Activated T-cell treated with anti-CD3 and anti-CD28 coated beads for 24 hours (primary cell): ENCODE measurements at regions not wholly inside any gene's neighbourhood (a gene's known extent, or its start where the extent isn't known, plus 50 kb on each side); places are given as distances from the start of the nearest gene placed in this dataset.

Experiments used
- DNase-seq: peaks from one replicate; pipeline ENCODE4 v3.0.0-alpha.2; 2020; ENCODE audit warnings: low read depth

DNA sequence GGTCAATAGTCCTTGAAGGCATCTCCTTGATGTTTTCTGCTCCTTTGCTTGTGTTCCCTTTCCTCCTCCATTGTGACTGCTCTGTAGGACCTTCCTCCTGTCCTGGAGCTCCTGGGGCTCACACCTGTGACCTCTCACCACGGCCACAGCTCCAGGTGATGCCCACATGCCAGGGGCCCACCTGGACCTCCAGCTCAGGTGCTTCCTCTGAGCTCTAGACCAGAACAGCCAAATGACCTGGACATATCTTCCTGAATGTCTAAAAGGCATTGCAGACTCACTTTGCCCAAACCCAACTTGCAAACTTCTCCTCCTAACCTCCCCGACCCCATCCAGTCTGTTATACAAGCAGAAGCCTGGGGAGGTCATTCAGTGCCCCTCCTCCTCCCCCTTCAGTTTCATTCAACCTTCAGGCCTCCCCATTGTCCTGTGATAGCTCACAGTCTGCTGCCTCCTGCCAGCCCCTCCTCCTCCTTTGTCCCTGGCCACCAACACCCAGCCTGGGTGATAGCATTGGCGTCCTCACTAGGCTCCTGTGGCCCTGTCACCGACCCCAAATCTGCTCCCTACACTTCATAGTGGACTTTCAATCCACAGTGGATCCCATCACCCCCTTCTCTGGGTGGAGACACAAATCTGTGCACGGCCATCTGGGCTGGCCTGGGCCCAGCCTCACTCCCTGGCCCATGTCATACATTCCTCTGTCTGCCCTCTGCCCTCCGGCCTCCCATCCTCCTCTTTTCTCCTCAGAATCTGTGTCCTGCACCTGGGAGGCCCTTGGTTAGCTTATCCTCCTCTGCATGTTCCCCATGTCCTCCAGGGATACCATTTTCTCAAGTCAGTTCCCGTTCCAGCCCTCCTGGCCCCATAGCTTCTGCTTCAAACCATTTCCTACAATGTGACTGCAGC is 310.4 kb upstream of the HDAC4 start:
- no peak for DNase-seq

DNA sequence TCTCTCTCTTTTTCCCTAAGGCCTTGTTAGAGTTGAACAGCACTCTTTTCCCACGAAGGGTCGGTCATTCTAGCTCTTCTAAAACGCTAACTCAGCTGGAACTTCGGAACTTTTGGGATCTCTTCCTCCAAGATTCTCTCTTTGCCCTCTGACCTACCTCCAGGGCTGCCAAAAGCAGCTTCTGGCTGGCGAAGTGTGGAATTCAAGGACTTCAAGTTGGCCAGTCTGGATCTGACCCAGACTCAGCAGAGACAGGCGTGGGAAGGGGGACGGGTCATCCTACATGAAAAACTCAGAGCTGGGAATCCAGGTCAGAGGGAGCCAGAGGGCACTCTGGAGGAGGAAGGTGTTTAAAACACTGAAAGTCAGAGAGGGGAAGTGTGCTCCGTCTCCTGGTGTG is 305.5 kb upstream of the HDAC4 start:
- DNase-seq = no peak

DNA sequence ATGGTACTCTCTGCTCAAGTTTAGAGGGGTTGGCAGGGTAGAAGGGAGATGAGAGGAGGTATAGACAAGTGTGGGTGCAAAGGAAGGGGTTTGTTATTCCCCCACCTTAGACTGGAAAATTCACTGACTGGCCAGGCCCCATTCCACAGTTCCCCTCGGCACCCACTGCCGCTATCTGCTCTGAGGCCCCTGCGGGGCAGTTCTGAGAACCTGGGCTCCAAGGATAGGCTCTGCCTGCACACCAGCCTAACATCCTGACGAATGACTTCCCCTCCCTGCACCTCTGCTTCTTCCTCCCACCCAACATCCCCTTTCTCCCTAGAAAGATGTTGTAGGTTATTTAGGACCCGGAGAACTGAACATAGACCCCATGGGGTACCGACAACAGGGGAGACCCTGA is 303.9 kb upstream of the HDAC4 start:
- no peak for DNase-seq

DNA sequence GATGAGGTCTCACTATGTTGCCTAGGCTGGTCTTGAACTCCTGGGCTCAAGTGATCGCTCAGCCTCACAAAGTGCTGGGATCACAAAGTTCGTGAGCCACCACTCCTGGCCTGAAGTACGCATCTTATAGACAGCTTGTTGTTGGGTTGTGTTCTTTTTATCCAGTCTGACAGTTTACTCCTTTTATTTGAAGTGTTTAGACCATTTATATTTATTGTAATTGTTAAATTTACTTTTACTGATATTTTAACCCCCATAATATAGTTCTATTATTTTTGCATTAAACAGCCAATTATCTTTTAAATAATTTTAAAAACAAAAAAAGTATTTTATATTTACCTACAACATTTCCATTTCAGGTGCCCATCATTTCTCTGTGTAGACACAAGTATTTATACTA is 303.0 kb upstream of the HDAC4 start:
- DNase-seq = no peak

DNA sequence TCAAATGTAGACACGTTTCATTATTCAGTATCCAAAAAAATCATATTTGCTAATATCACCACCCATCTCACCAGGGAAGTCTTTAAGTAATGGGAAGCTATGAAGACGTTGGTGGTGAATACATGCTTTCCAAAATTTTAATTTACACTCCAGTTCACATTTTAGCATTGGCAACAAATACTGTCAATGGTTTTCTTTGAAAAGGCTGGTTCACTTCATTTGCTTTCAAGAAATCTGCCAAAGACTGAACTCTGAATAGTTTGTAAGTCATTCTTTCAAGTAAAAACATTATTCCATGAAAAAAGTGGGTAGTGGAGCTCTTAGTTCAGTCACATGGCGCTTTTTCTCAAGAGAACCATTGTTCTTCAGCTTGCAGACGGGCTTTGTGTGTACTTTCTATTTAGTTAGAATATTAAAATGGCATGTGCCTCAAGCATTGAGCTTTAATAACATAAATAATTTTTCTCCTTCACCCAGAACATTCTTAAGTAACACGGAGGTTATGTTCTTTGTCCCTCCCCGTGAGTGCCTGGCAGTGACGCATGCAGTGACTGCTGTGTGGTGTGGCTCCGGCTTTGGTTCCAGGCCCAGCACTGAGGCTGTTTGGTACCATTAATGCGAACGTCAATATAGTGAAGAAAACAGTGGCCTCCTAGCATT is 300.0 kb upstream of the HDAC4 start:
- no peak for DNase-seq

DNA sequence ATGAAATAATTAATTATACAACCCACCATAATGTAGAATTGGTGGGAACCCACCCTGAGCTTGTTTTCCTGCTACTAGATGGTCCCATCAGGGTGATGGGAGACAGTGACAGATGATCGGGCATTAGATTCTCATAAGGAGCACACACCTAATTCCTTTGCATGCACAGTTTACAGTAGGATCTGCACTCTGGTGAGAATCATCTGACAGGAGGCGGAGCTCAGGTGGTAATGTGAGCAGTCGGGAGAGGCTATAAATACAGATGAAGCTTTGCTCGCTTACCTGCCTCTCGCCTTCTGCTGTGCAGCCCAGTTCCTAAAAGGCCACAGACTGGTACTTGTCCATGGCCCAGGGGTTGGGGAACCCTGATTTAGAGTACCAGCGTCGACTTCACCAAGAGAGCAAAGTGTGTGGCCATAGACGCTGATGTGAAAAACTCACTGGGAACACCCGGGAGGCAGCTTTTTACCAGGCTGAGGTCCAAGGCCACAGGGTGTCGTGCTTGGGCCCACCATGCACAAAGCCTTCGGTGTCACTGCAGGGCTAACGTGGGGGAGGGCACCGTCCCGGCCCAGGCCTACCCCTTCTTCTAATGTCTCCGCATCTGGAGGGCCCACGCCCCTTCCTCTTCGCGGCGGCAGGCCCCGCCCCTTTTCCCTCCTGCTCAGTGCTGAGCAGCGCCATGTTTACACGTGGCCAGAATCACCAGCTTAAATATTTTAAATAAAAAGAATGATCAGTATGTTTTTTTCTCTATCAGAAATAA is 296.8 kb upstream of the HDAC4 start:
- DNase-seq = no peak

DNA sequence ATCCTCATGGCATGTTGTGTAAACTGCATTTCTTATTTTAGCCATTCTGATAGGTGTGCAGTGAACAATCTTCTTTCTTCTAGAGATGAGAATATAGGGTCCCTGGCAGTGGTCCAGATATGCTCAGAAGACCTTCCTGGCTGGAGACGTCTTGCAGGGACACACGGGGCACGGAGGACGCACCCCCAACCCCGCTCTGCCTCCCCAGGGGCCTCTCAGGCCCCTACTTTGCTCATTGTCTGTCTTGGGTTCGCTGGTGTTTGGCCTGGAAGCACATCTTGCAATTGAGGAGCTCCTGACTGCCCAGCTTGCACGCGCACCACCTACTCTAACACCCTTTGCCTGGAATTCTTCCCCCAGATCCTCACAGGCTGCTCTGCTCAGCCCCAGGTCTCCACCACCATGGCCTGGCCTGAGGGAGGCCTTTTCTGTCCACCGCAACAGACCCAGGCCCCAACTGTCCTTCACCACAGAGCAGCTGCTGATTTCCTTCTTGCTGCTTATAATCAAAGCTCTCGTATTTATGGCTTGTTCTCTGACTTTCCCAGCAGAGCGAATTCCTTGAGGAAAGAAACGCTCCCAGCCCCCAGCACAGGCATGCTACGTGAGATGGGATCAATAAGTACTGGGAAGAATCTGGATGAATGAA is 295.9 kb upstream of the HDAC4 start:
- no peak for DNase-seq

DNA sequence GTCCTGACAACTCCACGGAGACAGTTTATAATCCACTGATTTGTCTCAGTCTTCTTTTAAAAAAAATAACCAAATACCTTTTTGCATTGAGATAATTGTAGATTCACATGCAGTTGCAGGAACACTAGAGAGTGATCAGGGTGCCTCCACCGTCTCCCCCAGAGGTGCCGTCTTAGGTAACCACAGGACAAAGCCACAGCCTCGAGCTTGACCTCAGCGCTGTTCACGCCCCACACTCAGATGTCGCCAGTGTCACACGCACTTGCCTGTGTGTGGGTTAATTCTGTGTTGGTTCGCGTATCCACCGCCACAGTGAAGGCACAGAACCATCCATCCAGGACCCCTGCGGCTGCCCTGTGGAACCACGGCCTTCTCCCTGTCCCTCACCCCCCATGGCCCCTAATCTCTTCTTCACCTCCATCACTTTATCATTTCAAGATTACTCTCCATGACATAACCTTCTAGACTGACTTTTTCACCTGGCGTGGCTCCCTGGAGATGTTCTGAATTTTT is 295.0 kb upstream of the HDAC4 start:
- DNase-seq = no peak

DNA sequence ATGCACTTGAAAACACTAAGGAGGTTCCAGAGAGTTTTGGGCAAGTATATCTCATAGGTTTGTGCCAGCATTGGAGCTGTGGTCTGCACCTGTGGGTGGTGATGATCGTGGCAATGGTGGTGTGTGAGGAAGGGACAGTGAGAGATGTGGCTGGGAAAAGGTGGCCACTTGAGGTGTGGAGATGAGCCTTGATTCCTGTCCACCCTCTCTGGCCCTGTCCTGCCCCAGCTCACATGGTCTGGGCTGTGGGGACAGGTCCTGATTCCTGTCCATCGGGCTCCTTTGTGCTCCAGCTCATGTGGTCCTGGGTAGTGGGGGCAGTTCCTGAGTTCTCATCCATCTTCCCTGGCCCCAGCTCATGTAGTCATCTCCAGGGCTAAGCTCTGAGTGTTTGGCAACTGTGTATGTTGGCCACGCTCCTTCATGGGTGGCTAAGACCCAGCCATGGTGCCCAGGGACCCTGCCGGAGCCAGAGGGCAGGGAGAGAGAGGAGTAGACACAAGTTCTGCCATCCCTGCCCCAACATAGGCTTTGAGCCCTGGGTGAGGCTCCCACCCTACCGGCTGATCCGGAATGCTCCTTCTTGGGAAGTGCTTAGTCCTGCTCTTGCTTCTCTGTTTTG is 294.4 kb upstream of the HDAC4 start:
- no peak for DNase-seq

DNA sequence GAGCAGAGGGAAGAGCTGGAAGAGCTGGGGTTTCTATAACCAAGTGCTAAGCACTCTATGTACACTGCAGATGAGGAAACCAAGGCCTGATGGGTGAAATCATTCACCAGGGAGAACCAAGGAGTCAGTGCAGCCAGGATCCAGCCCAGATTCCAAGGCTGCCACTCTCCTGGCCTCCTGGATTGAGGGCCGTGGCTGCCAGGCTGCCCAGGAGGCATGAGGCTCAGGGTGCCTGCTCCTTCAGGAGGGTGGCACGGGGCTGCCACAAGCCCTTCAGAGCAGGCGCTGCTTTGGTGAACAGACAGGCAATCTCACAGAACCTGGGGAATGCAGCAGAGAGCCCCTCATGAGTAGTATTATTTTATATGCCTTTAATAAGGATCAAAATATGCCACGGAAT is 293.7 kb upstream of the HDAC4 start:
- no peak for DNase-seq

DNA sequence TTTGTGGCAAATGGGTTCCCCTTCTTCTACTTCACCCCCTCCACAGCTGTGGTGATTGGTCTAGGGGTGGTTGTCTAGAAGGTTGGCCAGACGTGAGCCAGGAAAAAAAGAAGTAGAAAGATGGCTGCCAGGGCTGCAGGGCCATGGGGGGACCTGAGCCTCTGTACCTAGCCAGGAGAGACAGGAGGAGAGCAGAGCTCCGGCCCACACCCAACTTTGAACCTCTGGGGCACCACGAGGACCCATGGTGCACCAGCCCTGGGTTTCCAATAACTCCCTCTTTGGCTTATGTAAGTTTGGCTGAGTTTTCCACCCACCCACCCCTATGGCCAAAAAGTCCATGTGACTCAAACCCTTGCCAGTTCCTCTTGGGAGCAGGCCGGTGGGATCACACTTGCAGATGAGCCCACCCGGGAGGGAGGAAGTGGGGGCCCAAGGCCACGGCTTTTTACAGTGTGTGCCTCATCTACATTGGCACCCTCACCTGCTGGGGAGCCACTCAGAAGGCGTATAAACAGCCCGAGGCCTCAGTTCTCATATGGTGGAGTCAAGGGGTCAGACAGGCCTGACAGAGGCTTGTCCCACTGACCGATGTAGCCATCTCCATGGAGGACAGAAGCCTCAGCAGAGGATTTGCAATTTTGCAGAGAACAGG is 293.1 kb upstream of the HDAC4 start:
- no peak for DNase-seq

DNA sequence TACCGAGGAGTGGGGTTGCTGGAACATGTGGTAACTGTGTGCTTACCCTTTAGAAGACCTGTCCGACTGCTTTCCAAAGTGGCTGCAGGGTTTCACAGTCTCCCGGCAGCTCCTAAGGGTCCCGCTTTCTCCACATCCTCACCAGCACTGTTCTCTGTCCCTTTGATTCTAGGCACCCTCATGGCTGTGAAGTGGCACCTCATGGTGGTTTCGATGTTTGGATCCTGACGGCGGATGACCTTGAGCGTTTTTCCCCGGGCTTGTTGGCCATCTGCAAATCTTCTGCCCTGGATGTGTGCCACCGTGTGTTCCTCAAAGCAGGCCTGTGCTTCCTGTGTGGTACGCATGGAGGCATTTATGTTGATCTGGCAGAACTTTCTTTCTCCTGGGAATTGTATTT is 292.5 kb upstream of the HDAC4 start:
- no peak for DNase-seq

DNA sequence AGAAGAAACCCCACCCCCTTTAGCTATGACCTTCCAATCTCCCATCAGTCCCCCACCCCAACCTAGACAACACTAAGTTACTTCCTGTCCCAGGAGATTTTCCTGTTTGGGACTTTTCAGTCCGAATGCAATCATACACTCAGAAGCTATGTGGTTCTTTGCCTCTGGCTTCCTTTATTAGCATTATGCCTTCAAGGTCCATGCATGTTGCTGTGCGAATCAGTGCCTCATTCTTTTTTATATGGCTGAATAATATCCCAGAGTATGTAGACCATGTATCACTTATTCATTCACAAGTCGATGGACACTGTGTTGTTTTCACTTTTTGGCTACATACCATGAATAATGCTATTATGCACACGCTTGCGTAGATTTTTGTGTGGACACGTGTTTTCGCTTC is 292.1 kb upstream of the HDAC4 start:
- no peak for DNase-seq

DNA sequence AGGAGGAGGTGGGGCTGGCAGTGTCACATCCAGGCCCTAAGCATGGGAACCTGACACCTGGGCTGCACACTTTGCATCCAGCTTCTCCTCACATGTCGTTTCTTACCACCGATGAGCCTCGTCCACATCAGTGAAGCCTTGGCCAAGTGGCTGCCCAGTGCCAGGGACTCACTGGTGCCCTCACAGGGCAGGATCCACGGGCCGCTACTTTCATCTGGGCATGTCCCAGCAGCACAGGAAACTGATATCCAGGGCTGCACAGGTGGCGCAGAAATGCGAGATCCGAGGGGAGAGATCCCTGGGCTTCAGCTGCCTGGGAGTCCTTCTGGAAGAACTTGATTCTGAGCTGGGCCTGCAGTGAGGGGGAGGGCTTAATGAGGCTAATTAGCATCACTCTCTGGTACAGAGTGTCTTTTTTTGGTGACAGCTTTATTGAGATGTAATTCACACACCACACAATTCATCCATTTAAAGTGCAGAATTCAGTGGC is 291.6 kb upstream of the HDAC4 start:
- DNase-seq = no peak

DNA sequence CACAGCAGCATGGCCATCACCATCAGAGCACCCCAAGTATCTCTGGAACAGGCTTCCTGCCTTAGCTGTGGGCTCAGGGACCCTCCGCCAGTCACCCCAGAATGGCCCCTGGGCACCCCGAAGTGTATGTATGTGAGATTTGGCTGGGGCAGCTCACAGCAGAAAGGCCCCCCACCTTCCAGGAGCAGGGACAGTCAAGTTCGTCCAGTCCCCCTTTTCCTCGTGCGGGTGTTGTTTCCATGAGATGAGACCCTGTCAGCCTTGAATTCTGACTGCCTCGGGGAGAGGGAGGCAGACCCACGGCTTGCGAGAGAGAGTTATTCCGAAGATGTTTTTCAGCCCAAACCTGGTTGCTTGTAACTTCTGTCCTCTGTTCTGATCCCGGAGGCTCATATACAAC is 290.9 kb upstream of the HDAC4 start:
- no peak for DNase-seq

DNA sequence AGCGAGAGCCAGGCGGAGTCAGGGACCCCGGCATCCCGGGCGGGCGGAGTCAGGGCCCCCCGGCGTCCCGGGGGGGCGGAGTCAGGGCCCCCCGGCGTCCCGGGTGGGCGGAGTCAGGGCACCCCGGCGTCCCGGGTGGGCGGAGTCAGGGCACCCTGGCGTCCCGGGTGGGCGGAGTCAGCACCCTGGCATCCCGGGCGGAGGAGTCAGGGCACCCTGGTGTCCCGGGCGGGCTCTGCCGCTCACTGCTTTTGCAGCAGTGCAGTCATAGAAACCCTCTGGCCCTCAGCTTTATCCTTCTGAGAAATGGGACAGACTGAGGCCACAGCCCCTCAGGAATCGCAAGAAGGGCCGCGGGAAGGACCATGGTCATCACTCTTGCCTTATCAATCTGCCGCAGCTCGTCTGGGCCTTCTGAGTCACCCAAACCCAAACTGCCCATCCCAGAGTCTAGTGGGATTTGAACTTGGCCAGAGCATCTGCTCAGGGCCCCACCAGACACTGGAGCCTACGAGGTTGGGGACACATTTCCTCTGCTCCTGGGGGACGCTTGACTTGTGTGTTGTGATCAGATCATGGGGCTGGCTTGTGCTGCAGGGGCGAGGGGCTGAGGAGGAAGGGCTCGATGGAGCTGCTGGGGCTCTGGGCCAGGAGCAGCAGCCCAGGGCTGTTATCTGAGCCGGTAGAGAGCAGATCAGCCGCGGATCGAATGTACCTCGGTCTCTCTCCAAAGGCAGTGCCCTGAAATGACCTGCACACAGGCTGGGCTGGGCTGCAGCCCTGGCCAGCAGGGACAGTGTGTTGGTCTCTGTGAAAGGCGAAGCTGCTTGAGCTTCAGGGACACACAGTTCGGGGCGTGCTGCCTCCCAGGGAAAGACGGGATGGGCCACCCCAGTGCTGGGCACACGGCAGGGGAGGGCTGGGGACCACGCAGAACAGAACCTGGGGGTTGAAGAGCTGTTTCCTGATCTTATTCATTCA is 290.1 kb upstream of the HDAC4 start:
- DNase-seq = no peak

DNA sequence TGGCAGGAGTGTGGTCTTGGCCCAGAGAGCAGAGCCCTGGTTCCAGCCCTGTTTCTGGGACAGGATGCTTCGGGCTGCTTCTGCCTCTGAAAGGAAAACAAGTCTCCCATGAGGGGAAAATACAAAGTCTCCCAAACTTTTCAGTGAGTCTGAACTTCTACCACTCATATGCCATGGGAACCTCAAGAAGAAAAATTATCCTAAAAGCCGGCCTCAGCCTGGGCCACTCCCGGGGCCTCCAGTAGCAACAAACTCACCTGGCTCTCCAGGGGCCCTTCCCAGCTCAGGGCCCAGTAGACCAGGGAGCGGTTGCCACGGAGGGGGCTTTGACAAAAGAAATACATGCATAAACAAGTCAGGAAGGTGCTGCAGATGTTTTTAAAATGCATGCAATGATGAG is 289.2 kb upstream of the HDAC4 start:
- no peak for DNase-seq

DNA sequence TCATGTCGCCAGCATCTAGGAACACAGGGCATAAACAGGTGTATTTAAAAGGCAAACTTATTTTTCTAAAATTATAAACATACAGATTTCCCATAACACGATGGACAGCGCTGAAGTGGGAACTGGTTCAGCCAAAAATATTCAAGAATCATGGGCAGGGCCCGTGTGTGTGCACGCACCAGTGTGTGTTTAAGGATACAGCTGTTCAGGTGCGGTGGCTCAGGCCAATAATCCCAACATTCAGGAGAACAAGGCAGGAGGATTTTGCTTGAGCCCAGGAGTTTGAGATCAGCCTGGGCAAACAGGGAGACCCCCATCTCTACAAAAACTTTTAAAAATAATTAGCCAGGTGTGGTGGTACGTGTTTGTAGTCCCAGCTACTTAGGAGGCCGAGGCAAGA is 288.6 kb upstream of the HDAC4 start:
- DNase-seq = no peak

DNA sequence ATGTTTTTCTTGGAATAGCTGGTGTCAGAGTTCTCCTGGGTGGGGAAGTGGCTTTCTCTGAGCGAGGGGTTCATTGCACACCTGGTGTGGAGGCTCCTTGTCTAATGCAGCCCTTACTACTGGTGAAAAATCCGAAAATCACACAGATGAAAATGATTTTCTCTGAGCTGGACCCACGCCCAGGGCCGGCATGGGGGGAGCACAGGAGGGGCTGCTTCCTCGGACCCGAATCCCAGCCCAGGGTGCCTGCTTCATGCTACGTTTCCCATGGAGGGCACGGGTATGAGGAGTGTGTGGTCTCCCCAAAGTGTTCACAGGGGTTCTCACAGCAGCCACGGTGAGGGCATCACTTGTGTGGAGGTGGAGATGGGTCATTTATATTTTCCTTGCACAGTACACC is 288.0 kb upstream of the HDAC4 start:
- no peak for DNase-seq
